HAP-1 (cell line): ENCODE measurements at regions not wholly inside any gene's neighbourhood (a gene's known extent, or its start where the extent isn't known, plus 50 kb on each side); places are given as distances from the start of the nearest gene placed in this dataset.
"Not testable (repeated sequence)": the region's sequence is repeated elsewhere in the genome, so short reads cannot be mapped to it uniquely, and the experiment has no call there.

Experiments
- DNase-seq, 2 experiments: peaks; one replicate each; pipeline ENCODE4 v3.0.0-alpha.2; 2016 to 2020; ENCODE audit warnings: low spot score in 2 of 2
- H3K27me3 ChIP-seq: fragments of 250-450 bp; sonication (Bioruptor Pico); 2 replicates; pipeline ENCODE4 v1.5.1; 2020; ENCODE audit warnings: low read depth, mild to moderate bottlenecking, moderate library complexity
- H3K36me3 ChIP-seq: fragments of 250-450 bp; sonication (Bioruptor Pico); replicated peaks from 2 replicates; pipeline ENCODE4 v1.5.1; 2020; ENCODE audit warnings: mild to moderate bottlenecking
- H3K4me1 ChIP-seq: fragments of 250-450 bp; sonication (Bioruptor Pico); 2 replicates; pipeline ENCODE4 v1.5.1; 2020; ENCODE audit warnings: mild to moderate bottlenecking
- H3K4me3 ChIP-seq: fragments of 250-450 bp; sonication (Bioruptor Pico); 2 replicates; pipeline ENCODE4 v1.5.1; 2020; ENCODE audit warnings: mild to moderate bottlenecking, moderate library complexity
- H3K9me3 ChIP-seq: fragments of 250-450 bp; sonication (Bioruptor Pico); 2 replicates; pipeline ENCODE4 v1.5.1; 2020; ENCODE audit warnings: mild to moderate bottlenecking, moderate library complexity
- in situ Hi-C: fragments of 300-500 bp; cut with MboI; formaldehyde crosslinking; loops from 3 replicates; pipeline ENCODE4 v1.14.3; 2020; ENCODE audit warnings: low sequenced_read_pairs, inconsistent platforms, mixed read lengths

DNA sequence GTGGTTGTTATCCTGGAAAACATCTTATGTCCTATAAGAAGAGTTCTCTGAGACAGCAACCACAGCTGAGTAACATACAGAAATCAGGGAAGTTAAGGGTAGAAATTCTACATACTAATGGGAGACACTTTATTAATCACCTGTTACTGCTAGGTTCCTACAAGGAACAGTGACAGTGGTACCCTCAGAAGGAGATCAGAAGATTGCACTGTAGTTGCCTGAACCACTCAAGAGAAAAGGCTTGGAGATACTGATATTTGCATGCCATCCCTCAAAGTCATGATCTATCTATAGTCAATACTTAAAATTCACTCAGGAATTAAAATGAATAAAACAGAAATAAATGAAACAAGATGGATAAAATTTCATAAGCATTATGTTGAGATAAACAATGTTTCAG lies 136.0 kb downstream of the LMLN start:
- no peak for DNase-seq
- peaks cover 43% of the 10 kb centered on the region for H3K27me3 ChIP-seq
- no peaks in the 10 kb centered on the region for H3K36me3 ChIP-seq
- in situ Hi-C loops, result no loop called here
- no peak overlapping the region for H3K4me3 ChIP-seq
- no peaks in the 10 kb centered on the region for H3K4me1 ChIP-seq
- H3K9me3 ChIP-seq, result no peaks in the 10 kb centered on the region

DNA sequence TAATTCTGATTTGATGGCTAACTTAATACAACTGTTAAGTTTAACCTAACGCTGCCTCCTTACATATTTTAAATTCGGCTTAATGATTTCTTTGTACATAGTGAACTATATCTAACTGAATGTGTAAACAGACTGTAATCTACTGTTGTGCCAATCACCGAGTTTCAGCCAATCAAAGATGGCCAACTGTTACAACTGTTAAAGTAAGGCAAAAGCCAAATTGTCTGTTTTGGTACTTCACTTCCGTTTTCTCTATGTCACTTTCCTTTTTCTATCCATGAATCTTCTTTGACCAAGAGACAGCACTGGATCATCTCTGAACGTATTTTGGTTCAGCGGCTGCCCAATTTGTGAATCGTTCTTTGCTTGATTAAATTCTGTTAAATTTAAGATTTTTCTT lies 137.0 kb downstream of the LMLN start:
- peaks cover 42% of the 10 kb centered on the region for H3K27me3 ChIP-seq
- H3K4me1 ChIP-seq, result no peaks in the 10 kb centered on the region
- in situ Hi-C loops, result no loop called here
- no peak overlapping the region for H3K4me3 ChIP-seq
- DNase-seq, result no peak
- no peaks in the 10 kb centered on the region for H3K9me3 ChIP-seq
- no peaks in the 10 kb centered on the region for H3K36me3 ChIP-seq

DNA sequence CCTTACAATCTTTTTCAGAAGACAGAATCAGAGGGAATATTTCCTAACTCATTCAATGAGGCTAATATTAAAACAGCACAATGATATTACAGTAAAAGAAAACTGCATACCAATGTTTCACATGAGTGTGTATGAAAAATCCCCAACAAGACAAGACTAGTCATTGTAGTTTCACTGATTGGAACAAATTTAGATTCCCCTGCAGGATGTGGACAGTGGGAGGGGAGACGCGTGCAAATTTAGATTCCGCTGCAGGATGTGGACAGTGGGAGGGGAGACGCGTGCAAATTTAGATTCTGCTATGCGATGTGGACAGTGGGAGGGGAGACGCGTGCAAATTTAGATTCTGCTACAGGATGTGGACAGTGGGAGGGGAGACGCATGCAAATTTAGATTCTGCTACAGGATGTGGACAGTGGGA lies 138.7 kb downstream of the LMLN start:
- H3K4me3 ChIP-seq, H3K36me3 ChIP-seq, H3K4me1 ChIP-seq, DNase-seq, H3K9me3 ChIP-seq, in situ Hi-C loops: not testable (repeated sequence)
- peaks cover 35% of the 10 kb centered on the region for H3K27me3 ChIP-seq

DNA sequence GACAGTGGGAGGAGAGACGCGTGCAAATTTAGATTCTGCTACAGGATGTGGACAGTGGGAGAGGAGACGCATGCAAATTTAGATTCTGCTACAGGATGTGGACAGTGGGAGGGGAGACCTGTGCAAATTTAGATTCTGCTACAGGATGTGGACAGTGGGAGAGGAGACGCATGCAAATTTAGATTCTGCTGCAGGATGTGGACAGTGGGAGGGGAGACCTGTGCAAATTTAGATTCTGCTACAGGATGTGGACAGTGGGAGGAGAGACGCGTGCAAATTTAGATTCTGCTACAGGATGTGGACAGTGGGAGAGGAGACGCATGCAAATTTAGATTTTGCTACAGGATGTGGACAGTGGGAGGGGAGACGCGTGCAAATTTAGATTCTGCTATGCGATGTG lies 143.1 kb downstream of the LMLN start:
- H3K4me1 ChIP-seq, H3K4me3 ChIP-seq, H3K9me3 ChIP-seq, H3K36me3 ChIP-seq, DNase-seq, in situ Hi-C loops: not testable (repeated sequence)
- peaks cover 17% of the 10 kb centered on the region for H3K27me3 ChIP-seq

DNA sequence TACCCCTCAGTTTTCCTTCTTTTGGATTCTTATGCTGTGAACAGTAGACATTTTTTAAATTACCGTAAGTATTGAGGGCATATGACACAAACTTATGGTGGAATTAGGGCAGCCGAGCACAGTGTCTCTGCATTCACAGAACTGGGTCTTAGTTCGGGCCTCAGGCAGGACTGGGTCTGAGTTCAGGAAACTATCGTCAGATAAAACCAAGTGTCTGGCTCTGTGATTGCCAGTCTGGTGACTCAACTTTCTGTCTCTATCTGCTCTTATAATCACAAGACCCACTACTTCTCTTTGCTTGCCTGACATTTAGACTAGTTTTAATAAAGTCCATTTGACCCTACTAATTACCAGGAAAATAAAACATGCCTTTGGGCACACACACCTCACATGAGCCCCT lies 146.2 kb downstream of the LMLN start:
- no peaks in the 10 kb centered on the region for H3K4me1 ChIP-seq
- H3K4me3 ChIP-seq, result no peak overlapping the region
- in situ Hi-C loops, result no loop called here

DNA sequence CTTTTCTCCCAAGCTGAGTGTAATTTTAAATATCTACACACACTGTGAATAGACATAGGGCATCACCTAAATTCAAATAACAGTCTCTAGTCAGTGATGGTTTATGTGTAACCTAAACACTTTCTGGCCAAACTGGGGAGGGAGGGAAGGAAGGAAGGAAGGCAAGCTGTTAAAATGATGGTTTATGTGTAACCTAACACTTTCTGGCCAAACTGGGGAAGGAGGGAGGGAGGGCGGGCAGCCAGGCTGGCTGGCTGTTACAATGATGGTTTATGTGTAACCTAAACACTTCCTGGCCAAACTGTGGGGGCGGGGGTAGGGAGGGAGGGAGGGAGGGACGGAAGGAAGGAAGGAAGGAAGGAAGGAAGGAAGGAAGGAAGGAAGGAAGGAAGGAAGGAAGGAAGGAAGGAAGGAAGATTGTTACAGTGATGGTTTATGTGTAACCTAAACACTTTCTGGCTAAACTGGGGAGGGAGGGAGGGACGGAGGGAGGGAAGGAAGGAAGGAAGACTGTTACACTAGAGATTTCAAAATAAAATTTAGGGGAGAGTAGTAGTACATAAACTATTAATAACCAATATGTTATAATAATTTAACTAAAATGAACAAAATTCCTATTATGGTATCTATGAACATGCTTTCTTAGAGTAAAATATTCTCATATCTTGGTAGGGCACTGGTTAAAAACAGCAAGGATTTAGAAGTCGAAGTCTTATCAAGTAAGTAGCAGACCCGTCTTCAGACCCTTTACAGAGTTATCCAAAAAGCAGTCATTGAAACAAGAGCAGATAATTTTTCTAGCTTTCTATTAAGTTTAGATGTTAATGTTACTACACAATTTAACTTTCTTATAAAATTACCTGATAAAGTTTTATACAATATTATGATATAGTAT lies 148.1 kb downstream of the LMLN start:
- Histone ChIP-seq H3K27me3 (peaks cover 58% of the 10 kb centered on the region), H3K4me1 (no peaks in the 10 kb centered on the region), H3K9me3 (no peaks in the 10 kb centered on the region), H3K36me3 (no peaks in the 10 kb centered on the region), H3K4me3 (no peak overlapping the region)
- no peak for DNase-seq
- in situ Hi-C loops, result no loop called here

More for the DNA sequence above, 146.2 kb downstream of the LMLN start:
- Histone ChIP-seq H3K27me3 (peaks cover 40% of the 10 kb centered on the region), H3K9me3 (no peaks in the 10 kb centered on the region), H3K36me3 (no peaks in the 10 kb centered on the region)
- no peak for DNase-seq

DNA sequence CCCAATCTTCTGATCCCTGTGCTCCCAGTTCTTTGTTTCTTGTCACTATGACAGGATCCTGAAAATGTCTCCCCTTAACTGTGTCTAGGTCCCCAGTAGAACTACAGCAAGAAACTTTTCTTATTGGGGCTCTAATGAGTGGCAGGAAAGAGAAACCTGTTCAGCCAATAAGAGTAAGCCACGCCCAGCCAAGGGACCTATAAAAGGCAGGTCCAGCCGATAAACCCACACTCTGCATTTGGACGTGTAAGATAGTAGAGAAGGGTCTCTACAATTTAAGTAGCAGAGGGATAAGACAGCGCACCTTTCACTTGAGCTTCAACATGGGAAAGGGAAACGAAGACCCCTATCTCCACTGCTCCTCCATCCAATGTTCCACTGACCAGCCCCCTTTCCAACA lies 149.9 kb downstream of the LMLN start:
- Histone ChIP-seq H3K4me1 (no peaks in the 10 kb centered on the region), H3K27me3 (peaks cover 74% of the 10 kb centered on the region), H3K4me3 (no peak overlapping the region), H3K36me3 (no peaks in the 10 kb centered on the region), H3K9me3 (no peaks in the 10 kb centered on the region)
- DNase-seq, result no peak
- in situ Hi-C loops, result no loop called here

DNA sequence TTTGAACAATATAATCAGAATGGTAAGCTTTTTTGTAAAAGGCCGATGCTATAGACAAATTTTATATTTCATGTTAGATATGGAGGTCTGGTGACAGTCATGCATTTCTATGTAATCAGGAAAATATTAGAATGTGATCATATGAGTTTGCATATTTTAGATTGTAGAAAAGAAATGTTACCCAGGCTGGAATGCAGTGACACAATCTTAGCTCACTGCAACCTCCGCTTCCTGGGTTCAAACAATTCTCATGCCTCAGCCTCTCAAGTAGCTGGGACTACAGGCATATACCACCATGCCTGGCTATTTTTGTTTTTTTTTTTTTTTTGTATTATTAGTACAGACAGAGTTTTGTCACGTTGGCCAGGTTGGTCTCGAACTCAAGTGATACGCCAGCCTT lies 152.0 kb downstream of the LMLN start:
- H3K27me3 ChIP-seq, result peaks cover 79% of the 10 kb centered on the region
- in situ Hi-C loops, result no loop called here
- H3K4me1 ChIP-seq, result no peaks in the 10 kb centered on the region
- H3K36me3 ChIP-seq, result no peaks in the 10 kb centered on the region
- no peak for DNase-seq
- H3K4me3 ChIP-seq, result no peak overlapping the region
- no peaks in the 10 kb centered on the region for H3K9me3 ChIP-seq

DNA sequence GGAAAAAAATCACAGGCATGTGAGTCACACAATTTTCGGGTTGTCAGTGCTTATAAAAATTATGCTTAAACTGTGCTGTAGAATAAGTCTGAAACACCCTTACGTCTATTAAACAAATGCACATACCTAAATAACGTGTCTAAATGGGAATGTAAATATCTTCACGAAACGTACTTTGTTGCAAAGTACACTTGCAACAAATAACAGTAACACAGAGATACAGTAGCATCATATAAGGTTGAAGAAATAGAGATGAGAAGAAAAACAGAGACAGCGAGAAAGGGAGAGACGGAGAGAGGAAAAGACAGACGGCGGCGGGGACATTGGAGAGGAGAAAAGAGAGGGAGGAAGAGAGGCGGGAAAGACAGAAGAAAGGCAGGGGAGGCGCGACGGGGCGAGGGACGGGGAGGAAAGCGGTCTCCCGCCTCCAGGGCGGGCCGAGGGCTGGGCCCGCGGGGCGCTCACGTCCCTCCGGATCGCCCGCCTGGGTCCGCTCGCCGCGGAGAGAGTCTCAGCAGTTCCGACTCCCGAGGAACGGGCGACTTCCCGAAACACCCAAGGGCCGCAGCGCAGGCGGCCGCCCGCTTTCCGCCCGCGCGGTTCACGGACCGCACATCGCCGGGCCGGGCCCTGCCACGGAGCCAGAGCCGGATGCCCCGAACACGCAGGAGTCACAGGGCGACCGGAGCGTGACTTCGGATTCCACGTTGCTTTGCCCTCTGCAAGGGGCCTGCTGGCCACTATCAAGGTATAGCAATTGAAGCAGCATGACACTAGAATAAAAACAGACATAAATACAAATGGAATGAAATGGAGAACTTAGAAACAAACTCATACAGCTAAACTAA lies 153.4 kb downstream of the LMLN start:
- no peaks in the 10 kb centered on the region for H3K9me3 ChIP-seq
- peaks cover 80% of the 10 kb centered on the region for H3K27me3 ChIP-seq
- DNase-seq, result peak in 1 of 2 experiments; percentile 26
- H3K4me3 ChIP-seq, result no peak overlapping the region
- H3K4me1 ChIP-seq, result no peaks in the 10 kb centered on the region
- H3K36me3 ChIP-seq, result no peaks in the 10 kb centered on the region
- in situ Hi-C loops, result no loop called here

DNA sequence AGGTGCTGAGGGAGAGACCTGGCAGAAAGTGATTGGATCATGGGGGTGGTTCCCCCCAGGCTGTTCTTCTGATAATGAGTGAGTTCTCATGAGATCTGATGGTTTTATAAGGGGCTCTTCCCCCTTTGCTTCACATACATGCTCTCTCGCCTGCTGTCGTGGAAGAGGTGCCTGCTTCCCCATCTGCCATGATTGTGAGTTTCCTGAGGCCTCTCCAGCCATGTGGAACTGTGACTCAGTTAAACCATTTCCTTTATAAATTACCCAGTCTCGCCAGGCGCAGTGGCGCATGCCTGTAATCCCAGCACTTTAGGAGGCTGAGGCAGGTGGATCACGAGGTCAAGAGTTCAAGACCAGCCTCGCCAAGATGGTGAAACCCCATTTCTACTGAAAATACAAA lies 154.5 kb downstream of the LMLN start:
- H3K36me3 ChIP-seq, H3K9me3 ChIP-seq, in situ Hi-C loops, H3K4me1 ChIP-seq, DNase-seq, H3K4me3 ChIP-seq: not testable (repeated sequence)
- H3K27me3 ChIP-seq, result peaks cover 76% of the 10 kb centered on the region

DNA sequence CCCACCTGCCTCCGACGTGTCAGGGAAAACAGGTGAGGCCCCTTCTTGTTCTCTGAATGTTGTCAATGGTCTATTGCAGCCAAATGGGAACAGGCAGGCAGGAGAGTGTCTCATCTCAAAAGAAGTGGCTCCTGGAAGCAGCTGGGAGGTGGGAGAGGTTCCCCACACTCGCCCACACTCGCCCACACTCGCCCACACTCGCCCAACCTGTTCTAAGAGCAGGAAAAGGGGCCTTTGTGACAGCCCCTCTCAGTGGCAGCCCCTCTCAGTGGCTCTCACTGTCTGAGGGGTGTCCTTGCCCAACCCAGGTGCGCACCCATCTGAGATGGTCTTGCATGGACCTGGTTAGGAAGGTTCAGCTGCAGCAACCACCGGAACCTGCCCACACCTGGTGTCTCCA lies 162.2 kb downstream of the LMLN start:
- peaks cover 24% of the 10 kb centered on the region for H3K27me3 ChIP-seq
- H3K36me3 ChIP-seq, in situ Hi-C loops, H3K9me3 ChIP-seq, H3K4me3 ChIP-seq, DNase-seq, H3K4me1 ChIP-seq: not testable (repeated sequence)

DNA sequence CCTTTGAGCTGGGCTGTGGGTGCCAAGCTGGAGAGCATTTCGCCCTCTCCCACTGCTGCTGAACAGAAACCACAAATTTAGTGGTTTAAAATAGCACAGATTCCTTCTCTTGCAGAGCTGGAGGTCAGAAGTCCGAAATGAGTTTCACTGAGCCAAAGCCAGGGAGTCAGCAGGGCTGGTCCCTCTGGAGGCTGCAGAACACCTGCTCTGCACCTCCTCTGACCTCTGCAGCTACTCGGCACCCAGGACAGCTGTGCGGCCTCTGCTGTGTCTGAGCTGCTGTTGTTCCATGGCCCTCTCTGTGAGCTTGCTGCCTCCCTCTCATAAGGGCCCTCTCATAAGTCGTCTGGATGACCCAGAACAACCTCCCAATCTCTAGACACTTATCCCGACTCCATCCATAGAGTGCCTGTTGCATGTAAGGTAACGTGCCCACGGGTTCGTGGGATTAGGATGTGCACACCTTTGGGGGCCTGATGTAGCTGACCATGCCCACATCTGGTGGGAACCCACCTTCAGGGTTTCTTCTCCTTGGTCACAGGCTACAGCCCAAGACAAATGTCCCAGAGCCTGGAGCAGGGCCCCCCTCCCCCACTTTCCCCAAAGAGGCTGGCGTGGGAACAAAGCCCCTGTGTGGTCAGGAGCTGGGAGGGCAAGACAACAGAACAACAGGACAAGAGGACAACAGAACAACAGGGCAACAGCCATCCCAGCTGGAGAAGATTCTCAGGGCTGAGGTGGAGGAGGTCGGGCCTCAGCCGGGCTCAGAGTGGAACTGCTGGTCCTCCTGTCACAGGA lies 177.2 kb downstream of the LMLN start:
- DNase-seq, in situ Hi-C loops, H3K4me1 ChIP-seq, H3K4me3 ChIP-seq, H3K36me3 ChIP-seq, H3K27me3 ChIP-seq, H3K9me3 ChIP-seq: not testable (repeated sequence)

DNA sequence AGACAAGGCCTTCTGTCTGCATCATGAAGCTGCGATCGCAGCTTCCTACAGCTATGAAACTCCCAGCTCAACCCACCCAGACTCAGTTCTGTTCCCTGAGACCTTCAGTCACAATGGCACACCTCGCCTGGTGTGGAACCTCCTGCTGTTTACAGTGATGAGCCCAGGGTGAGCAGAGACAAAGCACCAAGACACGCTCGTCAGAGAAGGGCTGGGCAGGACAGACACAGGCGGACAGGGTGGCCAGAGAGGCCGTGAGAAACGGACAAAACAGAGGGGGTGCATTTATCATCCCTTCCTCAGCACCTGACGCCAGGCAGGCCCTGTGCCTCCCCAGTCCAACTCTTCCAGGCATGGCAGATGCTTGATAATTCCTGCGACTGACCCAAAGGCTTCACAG lies 178.2 kb downstream of the LMLN start:
- H3K4me3 ChIP-seq, H3K36me3 ChIP-seq, H3K9me3 ChIP-seq, in situ Hi-C loops, DNase-seq, H3K4me1 ChIP-seq, H3K27me3 ChIP-seq: not testable (repeated sequence)
